ENCODE measurements at regions not wholly inside any gene's neighbourhood (a gene's known extent, or its start where the extent isn't known, plus 50 kb on each side); places are given as distances from the start of the nearest gene placed in this dataset.
"Not testable (repeated sequence)": the region's sequence is repeated elsewhere in the genome, so short reads cannot be mapped to it uniquely, and the experiment has no call there.

DNA sequence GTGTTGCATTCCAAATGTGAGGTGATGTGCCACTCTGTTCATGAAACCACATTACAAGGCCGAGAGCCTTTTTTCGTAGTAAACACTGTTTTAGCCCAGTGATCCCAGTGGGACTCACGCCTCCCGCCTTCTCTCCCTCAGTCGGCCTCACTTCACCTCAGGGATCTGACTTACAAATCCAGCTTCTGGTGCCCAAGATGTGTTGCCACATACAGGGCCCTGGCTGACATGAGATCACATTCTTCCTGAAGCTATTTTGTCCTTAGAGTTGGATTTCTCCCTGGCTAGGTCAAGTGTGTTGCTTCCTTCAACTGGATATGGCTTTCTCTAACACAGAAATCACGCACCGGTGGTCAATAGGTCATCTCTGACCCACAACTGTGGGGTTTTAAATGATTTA, 354.7 kb downstream of the FBXW7 start:
- Histone ChIP-seq H4K20me1 (ENCODE audit: low read length) (no peaks in the 10 kb centered on the region), H3K27me3 (ENCODE audit: low read length) (no peaks in the 10 kb centered on the region), H3K4me2 (ENCODE audit: low read length) (no peak overlapping the region), H3K36me3 (ENCODE audit: low read depth, low read length) (no peaks in the 10 kb centered on the region), H3K27ac (ENCODE audit: low read length) (no peak overlapping the region), H3F3A (ENCODE audit: low read length, unreplicated experiment) (no peaks in the 10 kb centered on the region), H3K9me2 (replicated peaks; ENCODE audit: low read length) (no peaks in the 10 kb centered on the region), H2AFZ (ENCODE audit: low read length) (no peak overlapping the region), H3K4me3 (ENCODE audit: low read length) (no peak overlapping the region), H3K79me2 (ENCODE audit: low read length) (no peaks in the 10 kb centered on the region), H3K4me1 (ENCODE audit: insufficient read depth, low read length) (no peaks in the 10 kb centered on the region), H3K9ac (ENCODE audit: low read length) (no peak overlapping the region), H3K9me3 (ENCODE audit: low read length) (no peaks in the 10 kb centered on the region)
- DNase-seq (no peak), ATAC-seq (no peak)
- ChIA-PET CTCF (no interaction called here), POLR2A (ENCODE audit: unreplicated experiment) (no interaction called here)
- no TSS peak for BruUV-seq (replicated peaks)
- TF ChIP-seq, protein P1, sequence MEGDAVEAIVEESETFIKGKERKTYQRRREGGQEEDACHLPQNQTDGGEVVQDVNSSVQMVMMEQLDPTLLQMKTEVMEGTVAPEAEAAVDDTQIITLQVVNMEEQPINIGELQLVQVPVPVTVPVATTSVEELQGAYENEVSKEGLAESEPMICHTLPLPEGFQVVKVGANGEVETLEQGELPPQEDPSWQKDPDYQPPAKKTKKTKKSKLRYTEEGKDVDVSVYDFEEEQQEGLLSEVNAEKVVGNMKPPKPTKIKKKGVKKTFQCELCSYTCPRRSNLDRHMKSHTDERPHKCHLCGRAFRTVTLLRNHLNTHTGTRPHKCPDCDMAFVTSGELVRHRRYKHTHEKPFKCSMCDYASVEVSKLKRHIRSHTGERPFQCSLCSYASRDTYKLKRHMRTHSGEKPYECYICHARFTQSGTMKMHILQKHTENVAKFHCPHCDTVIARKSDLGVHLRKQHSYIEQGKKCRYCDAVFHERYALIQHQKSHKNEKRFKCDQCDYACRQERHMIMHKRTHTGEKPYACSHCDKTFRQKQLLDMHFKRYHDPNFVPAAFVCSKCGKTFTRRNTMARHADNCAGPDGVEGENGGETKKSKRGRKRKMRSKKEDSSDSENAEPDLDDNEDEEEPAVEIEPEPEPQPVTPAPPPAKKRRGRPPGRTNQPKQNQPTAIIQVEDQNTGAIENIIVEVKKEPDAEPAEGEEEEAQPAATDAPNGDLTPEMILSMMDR (conservative IDR thresholded peaks at IDR 0.05; ENCODE audit: low read depth, low read length), result no peak
- no peak for TF ChIP-seq EZH2phosphoT487 (IDR thresholded peaks at IDR 0.05; ENCODE audit: borderline replicate concordance, low read length)
- no peak for TF ChIP-seq EZH2 (IDR thresholded peaks at IDR 0.05; ENCODE audit: low read length, unreplicated experiment)
- intact Hi-C loops (cut with micrococcal nuclease), result no loop called here

DNA sequence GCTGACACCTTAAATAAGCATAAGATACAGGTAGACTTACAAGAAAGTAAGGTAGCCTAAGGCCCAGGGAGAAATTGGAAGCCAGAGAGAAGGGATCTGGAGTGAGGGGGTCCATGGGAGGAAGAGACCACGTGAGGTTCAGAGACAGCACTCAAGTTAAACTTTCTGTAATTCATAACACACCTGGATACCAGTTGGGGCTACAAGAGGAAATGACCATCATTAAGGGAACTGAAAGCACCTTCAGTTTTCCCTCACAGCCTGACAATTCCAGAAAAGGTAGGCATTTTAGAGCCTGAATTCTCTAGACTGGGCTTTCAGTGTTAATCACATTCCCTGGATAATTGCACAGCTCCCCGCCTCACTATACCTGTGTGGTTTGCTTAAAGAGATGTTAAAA, 355.5 kb downstream of the FBXW7 start:
- Histone ChIP-seq H3K4me3 (ENCODE audit: low read length) (no peak overlapping the region), H3K36me3 (ENCODE audit: low read depth, low read length) (no peaks in the 10 kb centered on the region), H3K27me3 (ENCODE audit: low read length) (no peaks in the 10 kb centered on the region), H4K20me1 (ENCODE audit: low read length) (no peaks in the 10 kb centered on the region), H3K9ac (ENCODE audit: low read length) (no peak overlapping the region), H2AFZ (ENCODE audit: low read length) (no peak overlapping the region), H3K27ac (ENCODE audit: low read length) (no peak overlapping the region), H3K4me1 (ENCODE audit: insufficient read depth, low read length) (no peaks in the 10 kb centered on the region), H3K4me2 (ENCODE audit: low read length) (no peak overlapping the region), H3K79me2 (ENCODE audit: low read length) (no peaks in the 10 kb centered on the region), H3F3A (ENCODE audit: low read length, unreplicated experiment) (no peaks in the 10 kb centered on the region), H3K9me2 (replicated peaks; ENCODE audit: low read length) (no peaks in the 10 kb centered on the region), H3K9me3 (ENCODE audit: low read length) (no peaks in the 10 kb centered on the region)
- CTCF ChIA-PET, result no interaction called here
- intact Hi-C loops (cut with micrococcal nuclease), result no loop called here
- TF ChIP-seq, protein P1 (conservative IDR thresholded peaks at IDR 0.05; ENCODE audit: low read depth, low read length), result no peak
- TF ChIP-seq EZH2 (IDR thresholded peaks at IDR 0.05; ENCODE audit: low read length, unreplicated experiment), result no peak
- TF ChIP-seq EZH2phosphoT487 (IDR thresholded peaks at IDR 0.05; ENCODE audit: borderline replicate concordance, low read length), result no peak
- POLR2A ChIA-PET (ENCODE audit: unreplicated experiment), result no interaction called here
- no peak for DNase-seq
- no peak for ATAC-seq
- no TSS peak for BruUV-seq (replicated peaks)

DNA sequence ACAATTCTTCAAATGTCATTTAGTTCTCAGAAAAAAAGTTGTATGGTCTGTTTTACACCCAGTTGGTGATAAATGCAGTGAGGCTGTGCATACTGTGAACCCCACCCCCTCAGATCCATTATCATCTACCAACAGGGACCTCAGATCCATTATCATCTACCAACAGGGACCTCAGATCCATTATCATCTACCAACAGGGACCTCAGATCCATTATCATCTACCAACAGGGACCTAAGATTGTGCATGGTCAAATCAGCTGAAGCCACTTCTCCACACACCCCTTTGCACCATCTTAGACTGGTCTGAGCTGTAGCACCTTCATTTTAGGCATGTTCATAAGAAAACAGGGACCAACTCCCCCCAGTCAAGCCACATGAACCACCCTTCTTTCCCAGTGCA, 358.4 kb downstream of the FBXW7 start:
- H4K20me1 ChIP-seq (ENCODE audit: low read length); H3K4me3 ChIP-seq (ENCODE audit: low read length); DNase-seq; POLR2A ChIA-PET (ENCODE audit: unreplicated experiment); H3K4me1 ChIP-seq (ENCODE audit: insufficient read depth, low read length); H3K36me3 ChIP-seq (ENCODE audit: low read depth, low read length); H3K9me2 ChIP-seq (replicated peaks; ENCODE audit: low read length); H3K79me2 ChIP-seq (ENCODE audit: low read length); H3K4me2 ChIP-seq (ENCODE audit: low read length); H3K9ac ChIP-seq (ENCODE audit: low read length); ATAC-seq; H3K9me3 ChIP-seq (ENCODE audit: low read length); CTCF ChIA-PET; H3F3A ChIP-seq (ENCODE audit: low read length, unreplicated experiment); H3K27me3 ChIP-seq (ENCODE audit: low read length); BruUV-seq (replicated peaks); H2AFZ ChIP-seq (ENCODE audit: low read length); H3K27ac ChIP-seq (ENCODE audit: low read length); intact Hi-C loops (cut with micrococcal nuclease): not testable (repeated sequence)

Measured in PC-3 (cell line).